ENCODE measurements at regions not wholly inside any gene's neighbourhood (a gene's known extent, or its start where the extent isn't known, plus 50 kb on each side); places are given as distances from the start of the nearest gene placed in this dataset.

GRCh38 chr19:34051255-34051654 is 121.0 kb upstream of the LSM14A start:
- no peak for TF ChIP-seq CTCF (conservative IDR thresholded peaks at IDR 0.05; ENCODE audit: low read depth, low read length)
- no peak for DNase-seq (ENCODE audit: low read depth)
- H3K4me3 ChIP-seq (ENCODE audit: low read depth, low read length), result no peak overlapping the region

- TF ChIP-seq CTCF (conservative IDR thresholded peaks at IDR 0.05; ENCODE audit: low read depth, low read length), result no peak
- no peak overlapping the region for H3K4me3 ChIP-seq (ENCODE audit: low read depth, low read length)
- no peak for DNase-seq (ENCODE audit: low read depth)
Observed at GRCh38 chr19:34057155-34057554, 115.1 kb upstream of the LSM14A start.

GRCh38 chr19:34066007-34066643 is 106.2 kb upstream of the LSM14A start:
- TF ChIP-seq CTCF (conservative IDR thresholded peaks at IDR 0.05; ENCODE audit: low read depth, low read length), result no peak
- DNase-seq (ENCODE audit: low read depth), result no peak
- no peak overlapping the region for H3K4me3 ChIP-seq (ENCODE audit: low read depth, low read length)

GRCh38 chr19:34067861-34068271 is 104.4 kb upstream of the LSM14A start:
- DNase-seq (ENCODE audit: low read depth), result no peak
- no peak overlapping the region for H3K4me3 ChIP-seq (ENCODE audit: low read depth, low read length)
- TF ChIP-seq CTCF (conservative IDR thresholded peaks at IDR 0.05; ENCODE audit: low read depth, low read length), result no peak

- no peak overlapping the region for H3K4me3 ChIP-seq (ENCODE audit: low read depth, low read length)
- no peak for DNase-seq (ENCODE audit: low read depth)
- TF ChIP-seq CTCF (conservative IDR thresholded peaks at IDR 0.05; ENCODE audit: low read depth, low read length), result no peak
Observed at GRCh38 chr19:34075661-34076091, 96.6 kb upstream of the LSM14A start.

- no peak overlapping the region for H3K4me3 ChIP-seq (ENCODE audit: low read depth, low read length)
- no peak for TF ChIP-seq CTCF (conservative IDR thresholded peaks at IDR 0.05; ENCODE audit: low read depth, low read length)
- no peak for DNase-seq (ENCODE audit: low read depth)
Observed at GRCh38 chr19:34082289-34083077, 89.8 kb upstream of the LSM14A start.

Measured in epithelial cell of proximal tubule (primary cell).